Hematopoietic multipotent progenitor cell treated with erythropoietin and hydrocortisone succinate and interleukin-3 and kit ligand, for 8 days (in vitro differentiated cells): ENCODE measurements at regions not wholly inside any gene's neighbourhood (a gene's known extent, or its start where the extent isn't known, plus 50 kb on each side); places are given as distances from the start of the nearest gene placed in this dataset.

Source experiments
- DNase-seq: peaks from one replicate; pipeline ENCODE4 v3.0.0-alpha.2; 2015

DNA sequence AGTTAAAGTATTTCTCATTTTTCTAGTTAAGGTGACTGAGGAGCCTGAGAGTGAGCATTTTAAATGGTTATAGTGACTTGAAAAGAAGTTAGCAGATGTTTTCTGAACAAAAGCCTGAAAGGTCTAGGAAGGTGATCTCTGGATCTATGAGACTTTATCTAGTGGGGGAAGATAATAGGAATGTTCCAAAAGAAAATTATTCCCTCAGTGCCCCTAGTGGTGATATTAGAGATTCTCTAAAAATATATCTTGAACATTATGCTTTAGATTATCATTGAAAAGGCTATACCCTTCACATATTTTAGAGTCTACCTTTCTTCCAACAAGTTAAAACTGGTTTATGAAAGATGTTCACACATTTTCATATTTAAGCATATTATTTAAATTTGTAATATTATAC is 69.0 kb upstream of the SPANXN1 start:
- DNase-seq: no peak

DNA sequence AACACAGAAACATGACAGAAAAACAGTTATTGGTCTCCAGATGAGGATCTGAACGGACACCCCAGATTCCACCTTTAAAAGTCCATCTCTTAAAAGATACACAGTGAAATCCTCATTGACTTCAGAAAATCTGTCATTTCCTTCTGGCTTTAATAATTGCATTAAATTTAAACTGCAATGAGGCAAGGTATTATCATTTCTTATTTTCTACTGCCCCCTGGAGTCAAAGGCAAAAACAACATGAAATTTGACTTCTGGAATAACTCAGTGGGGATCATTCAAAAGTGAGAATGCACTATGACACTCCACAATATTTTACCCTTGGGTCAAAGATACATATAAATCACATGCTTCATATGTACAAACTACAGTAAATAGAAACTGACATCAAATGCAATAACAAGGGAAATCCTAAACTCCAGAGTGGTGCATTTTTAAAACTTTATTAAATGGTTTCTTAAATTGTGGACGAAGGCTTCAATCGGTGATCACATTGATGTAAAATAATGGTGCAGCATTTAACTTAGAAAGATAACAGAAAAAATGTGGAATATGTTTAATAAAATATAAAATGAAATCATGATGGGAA is 56.4 kb upstream of the SPANXN1 start:
- DNase-seq: peak; percentile 9
